Activated gamma-delta T cell (primary cell): ENCODE measurements at regions not wholly inside any gene's neighbourhood (a gene's known extent, or its start where the extent isn't known, plus 50 kb on each side); places are given as distances from the start of the nearest gene placed in this dataset.
"Not testable (repeated sequence)": the region's sequence is repeated elsewhere in the genome, so short reads cannot be mapped to it uniquely, and the experiment has no call there.

Source experiments
- DNase-seq: peaks from one replicate; lab custom pipeline; 2025; lab: John Stamatoyannopoulos, UW

GRCh38 chr1:189323091-189323490, 1154.6 kb downstream of the BRINP3 start:
- DNase-seq, result no peak

GRCh38 chr1:189331071-189331470, 1146.6 kb downstream of the BRINP3 start:
- not testable (repeated sequence) for DNase-seq

DNA sequence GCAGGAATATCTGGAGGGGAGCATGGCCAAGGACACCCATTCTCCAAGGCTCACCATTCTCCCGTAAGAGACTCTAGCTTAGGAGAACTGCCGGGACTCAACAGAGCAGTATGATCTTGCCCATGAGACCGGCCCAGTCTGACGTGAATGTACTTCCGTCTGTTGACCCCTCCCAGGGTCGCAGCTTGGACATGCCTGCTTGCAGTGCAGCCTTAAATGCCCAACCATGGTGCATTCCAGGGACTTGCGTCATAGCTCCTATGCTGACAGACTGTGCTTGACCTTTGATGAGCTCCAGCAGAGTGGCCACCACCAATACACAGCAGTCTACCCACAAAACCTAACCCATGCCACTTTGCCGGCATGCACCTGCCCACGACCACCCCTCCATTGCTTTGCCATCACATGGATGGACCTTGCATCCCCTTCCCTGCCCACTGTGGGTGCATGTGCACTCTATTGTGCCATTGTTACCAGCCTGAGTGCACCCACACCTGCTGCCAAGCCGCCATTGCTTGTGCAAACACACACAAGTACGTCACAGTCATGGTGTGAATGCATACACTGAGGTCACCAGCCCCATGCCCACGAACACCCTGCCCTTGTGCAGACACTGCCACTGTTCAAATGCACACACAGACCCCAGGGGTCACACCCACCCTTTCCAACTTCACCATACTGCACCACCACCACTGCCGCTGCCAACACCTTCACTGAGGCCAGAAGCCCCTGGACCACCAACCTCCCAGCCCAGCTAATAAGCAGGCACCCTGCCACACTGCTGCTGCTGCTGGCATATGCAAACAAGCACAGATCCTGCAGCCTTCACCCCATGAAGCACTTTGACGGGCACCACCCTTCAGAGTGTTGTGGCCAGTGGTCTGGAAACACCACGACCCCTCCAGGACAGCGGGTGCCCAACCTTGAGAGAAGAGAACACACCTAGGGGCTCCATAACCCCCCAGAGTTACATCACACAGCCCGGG, 1141.3 kb downstream of the BRINP3 start:
- DNase-seq, result no peak

- DNase-seq, result no peak
Observed at GRCh38 chr1:189349607-189350006, 1128.1 kb downstream of the BRINP3 start.

- DNase-seq, result no peak
Observed at GRCh38 chr1:189350983-189351616, 1126.6 kb downstream of the BRINP3 start.

DNA sequence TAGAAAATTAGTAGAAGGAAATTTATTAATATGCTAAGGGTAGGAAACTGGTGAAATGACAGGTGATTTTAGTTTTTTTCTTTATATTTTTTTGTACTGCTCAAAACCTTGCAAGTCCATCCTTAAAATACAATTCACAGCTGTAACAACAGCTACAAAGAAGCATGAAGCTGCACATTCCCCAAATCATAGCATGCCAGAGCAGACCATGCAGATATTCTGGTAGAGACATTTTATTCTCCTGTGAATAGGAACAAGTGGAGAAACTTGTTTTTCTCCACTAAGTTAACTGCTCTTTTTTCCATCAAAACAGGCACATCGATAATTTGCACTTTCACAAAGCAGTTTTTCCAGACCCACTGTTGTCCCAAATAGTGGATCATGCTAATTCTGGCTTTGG, 1125.7 kb downstream of the BRINP3 start:
- DNase-seq, result no peak

DNA sequence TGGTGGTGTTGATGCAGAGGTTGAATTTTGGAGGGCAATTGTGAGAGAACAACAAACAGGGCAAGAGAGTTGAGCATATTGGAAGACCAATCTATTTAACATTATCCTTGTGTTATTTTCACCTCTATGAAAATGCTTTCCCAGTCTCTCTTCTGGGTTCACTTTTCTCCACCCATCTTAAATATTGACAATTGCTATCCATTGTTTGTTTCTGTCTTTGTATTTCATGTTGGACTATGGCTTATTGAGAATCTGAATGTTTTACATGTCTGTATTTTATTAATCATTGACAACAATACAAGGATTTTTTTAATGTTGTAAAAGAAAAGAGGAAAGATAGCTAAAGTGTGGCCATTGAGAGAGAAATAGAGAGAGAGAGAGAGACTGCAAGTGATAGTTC, 1121.5 kb downstream of the BRINP3 start:
- no peak for DNase-seq

DNA sequence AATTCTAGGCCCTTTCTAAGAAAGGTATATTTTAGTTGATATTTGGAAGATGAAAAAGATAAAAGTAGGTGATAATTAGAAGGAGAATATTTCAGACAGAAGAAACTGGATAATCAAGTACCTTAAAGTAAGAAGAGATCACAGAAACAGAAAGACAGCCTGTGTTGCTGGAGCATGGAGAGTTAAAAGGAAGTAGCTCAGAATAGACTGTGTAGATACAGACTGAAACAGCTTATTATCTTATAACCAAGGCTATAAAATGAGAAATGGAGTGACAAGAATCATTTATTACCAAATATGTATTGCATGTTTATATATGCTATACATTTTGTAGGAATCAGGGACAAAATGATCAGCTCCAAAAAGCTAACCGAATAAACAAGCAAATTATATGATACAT, 1120.3 kb downstream of the BRINP3 start:
- DNase-seq, result no peak

GRCh38 chr1:189369612-189370011, 1108.1 kb downstream of the BRINP3 start:
- no peak for DNase-seq

DNA sequence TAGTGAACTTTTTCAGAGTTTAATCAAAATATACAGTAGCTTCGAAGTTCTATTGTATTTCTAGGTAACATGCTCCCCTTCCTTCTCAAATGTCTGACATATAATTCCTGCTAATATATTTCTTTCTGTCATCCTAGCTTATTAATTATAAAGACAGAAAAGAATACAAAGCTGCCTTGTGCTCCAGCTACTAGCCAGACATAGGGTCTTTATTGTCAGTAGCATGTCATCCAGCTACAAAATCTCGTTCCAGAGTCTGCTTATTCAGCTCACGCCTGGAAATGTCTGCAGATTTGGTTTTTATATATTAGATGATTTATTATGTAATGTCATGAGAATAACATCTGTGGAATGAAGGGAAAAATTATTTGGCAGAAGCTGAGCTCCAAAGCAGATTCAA, 1102.8 kb downstream of the BRINP3 start:
- no peak for DNase-seq

DNA sequence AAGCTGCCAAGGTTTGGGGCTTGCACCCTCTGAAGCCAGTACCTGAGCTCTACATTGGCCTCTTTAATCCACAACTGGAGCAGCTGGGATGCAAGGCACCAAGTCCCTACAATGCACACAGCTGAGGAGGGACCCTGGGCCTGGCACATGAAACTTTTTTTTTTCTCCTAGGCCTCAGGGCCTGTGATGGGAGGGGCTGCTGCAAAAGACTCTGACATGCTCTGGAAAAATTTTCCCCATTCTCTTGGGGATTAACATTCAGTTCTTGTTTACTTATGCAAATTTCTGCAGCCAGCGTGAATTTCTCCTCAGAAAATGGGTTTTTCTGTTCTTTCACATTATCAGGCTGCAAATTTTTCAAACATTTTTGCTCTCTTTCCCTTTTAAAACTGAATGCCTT, 1072.2 kb downstream of the BRINP3 start:
- no peak for DNase-seq

DNA sequence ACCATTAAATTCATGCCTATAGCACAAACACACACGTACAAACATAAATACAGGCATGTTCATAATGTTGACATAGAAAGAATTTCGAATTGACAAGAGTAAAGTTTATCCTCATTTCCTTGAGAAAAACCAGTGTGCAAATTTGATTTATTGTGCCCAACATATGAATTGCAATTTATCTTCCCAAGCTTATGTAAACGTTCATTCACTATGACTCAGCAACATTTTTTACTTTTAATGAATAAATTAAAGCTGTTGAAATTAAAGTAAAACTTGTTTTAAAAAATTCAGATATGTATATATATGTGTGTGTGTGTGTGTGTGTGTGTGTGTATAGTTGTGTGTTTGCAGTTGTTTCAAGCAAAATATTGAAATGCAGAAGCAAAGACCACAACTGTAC, 1067.9 kb downstream of the BRINP3 start:
- DNase-seq, result no peak

DNA sequence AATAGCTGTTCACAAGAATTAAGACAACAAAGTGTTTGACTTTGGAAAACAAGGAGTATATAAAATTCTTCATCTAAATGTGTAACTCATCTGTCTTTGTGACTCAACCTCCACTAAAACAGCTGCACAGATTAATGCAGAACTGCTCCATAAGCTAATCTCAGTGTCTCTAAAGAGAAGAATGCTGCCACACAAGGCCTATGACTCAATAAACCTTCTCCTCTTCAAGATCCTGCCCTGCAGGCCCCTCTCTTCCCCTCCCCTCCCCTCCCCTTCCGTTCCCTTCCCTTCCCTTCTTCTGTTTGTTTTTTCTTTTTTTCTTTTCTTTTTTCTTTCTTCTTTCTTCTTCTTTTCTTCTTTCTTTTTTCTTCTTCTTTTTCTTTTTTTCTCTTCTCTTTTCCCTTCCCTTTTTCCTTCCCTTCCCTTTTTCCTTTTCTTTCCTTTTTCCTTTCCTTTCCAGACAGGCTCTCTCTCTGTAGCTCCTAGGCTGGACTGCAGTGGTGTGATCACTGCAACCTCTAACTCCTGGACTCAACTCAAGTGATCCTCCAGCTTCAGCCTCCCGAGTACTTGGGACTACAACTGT, 1052.8 kb downstream of the BRINP3 start:
- no peak for DNase-seq

- DNase-seq, result no peak
Observed at GRCh38 chr1:189429610-189430009, 1048.1 kb downstream of the BRINP3 start.

DNA sequence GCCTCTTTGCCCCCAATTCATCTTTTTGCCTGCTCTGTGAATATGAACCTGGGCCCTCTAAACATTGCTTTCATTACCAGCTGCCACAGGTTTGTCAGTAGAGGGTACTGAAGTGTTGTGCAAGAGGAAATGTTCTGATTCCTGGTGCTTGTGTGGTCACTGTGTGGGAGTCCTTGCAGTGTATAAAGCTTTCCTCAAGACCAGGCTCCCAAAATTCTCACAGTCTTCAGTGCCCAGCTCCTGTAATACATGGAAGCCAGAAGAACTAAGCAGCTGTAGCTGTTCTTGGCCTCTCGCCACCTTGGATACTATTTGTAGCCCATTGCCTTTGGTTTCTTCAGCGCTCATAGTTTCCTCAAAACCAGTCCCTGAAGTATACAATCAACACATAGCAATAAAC, 1046.2 kb downstream of the BRINP3 start:
- DNase-seq, result no peak

DNA sequence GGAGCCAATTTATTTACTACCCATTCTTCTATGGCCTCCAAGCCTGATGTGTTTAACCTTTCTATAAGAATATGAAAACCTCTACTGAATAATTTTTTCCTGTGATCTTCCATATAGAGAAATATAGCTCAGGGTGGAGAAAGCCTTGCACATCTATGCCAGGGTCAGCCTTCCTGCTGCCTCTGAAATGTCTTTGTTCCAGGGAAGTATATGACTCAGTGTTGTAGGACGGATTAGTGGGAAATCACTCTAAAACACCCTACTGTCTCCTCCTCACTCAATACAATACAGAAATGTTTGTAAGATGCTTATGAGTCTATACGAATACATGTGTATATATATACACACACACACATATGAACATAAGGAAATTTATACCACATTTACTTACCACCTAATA, 1044.9 kb downstream of the BRINP3 start:
- no peak for DNase-seq

DNA sequence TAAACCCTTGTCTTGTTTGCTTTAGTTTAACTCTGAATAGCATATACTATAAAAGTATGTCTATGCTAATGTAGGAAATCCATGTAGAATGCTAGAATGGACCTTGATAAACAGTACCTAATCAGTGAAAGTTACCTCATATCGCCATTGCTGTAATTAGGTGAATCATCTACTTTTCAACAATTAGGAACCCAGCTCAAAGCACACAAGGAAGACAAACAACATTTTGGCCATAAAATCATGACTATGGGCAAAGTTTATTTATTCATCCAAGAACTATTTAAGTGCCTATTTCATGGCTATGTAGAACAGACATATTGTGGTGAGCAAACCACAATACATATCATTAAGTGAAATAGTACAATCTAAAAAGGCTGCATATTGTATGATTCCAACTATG, 1043.2 kb downstream of the BRINP3 start:
- DNase-seq, result no peak

- DNase-seq, result no peak
Observed at GRCh38 chr1:189435398-189435797, 1042.3 kb downstream of the BRINP3 start.

DNA sequence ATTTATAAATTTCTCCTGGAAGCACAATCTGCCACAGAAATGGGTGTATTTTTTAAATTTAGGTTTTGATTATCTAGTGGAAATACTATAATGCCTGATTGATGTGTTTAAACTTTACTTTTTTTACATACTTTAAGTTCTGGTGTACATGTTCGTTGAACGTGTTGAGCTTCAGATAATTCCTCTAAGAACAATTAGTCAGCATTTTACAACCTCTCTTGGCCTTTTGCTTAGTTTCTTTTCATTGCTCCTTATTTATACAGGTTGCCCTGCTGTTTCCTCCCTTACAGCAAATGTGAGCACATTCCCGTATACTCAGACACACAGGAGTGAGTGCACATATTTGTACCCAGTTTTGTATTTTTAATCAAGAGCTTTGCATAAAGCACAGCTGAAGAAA, 1038.9 kb downstream of the BRINP3 start:
- DNase-seq, result no peak

DNA sequence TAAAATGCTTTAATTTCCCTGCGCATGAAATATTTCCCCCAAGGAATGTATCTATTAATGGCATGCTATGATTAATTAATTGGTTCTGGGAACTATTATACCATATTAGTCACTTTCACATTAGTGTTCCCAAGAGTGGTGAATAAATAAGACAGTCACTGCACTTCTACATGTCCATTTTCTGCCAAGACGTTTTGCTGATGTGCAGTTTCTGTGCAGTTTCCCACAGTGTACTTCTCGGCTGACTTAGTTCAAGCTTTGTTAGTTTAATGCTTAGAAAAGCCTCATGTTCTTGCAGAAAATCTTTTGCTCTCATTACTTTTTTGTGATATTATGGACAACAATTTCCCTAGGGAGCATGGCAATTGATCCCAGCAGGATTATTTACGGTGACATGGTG, 1014.5 kb downstream of the BRINP3 start:
- DNase-seq, result no peak

DNA sequence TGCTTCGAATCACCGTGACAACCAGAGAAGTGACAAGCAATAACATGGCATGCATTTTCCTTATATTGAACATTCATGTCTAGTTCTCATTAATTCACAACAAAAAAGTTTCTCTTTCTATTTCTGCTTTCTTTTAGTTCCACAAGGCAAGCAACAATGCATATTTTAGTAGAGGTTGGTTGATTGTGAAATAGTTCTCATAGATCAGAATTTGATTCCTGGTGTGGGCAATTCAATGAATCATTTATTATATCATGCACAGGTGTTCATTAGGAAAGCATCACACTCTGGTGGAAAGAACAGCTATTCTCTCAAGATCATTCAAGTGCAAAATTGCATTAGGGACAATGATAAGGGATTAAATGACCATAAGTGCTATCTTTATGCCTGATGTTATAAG, 980.9 kb downstream of the BRINP3 start:
- no peak for DNase-seq

DNA sequence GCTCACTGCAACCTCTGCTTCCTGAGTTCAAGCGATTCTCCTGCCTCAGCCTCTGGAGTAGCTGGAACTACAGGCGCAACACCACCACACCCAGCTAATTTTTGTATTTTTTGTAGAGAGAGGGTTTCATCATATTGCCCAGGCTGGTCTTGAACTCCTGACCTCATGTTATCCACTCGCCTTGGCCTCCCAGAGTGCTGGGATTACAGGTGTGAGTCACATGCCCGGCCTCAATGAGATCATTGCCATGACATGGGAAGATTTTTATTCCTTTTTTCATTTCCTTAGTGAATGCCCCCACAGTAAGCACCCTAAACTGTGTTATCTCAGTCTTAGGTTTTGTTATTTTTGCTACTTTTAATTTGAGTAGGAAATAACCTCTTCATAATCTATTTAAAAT, 977.9 kb downstream of the BRINP3 start:
- DNase-seq, result no peak

GRCh38 chr1:189500778-189501177, 976.9 kb downstream of the BRINP3 start:
- no peak for DNase-seq
